Naive B cell (primary cell): ENCODE measurements at regions not wholly inside any gene's neighbourhood (a gene's known extent, or its start where the extent isn't known, plus 50 kb on each side); places are given as distances from the start of the nearest gene placed in this dataset.

ENCODE experiments used
- ATAC-seq, 2 donors: fragments of 150-1000 bp; cut with Tn5 transposase; 2 replicates each; pipeline ENCODE4 v1.10.0; 2021; ENCODE audit warnings: low read depth in 2 of 2, mild to moderate bottlenecking in 2 of 2, moderate library complexity in 2 of 2
- DNase-seq: peaks from one replicate; pipeline ENCODE4 v3.0.0; 2022
- H3K27ac Mint-ChIP-seq, 6 donors: one replicate each; pipeline ENCODE4 v1.8.0; 2020 to 2022; ENCODE audit warnings: mild to moderate bottlenecking in 6 of 6, mixed read lengths in 6 of 6, moderate library complexity in 5 of 6, inconsistent platforms in 2 of 6
- H3K27me3 Mint-ChIP-seq, 3 donors: one replicate each; pipeline ENCODE4 v1.8.0; 2021 to 2022; ENCODE audit warnings: mixed read lengths in 3 of 3, mild to moderate bottlenecking in 1 of 3
- H3K36me3 Mint-ChIP-seq, 2 donors: one replicate each; pipeline ENCODE4 v1.8.0; 2020 to 2022; ENCODE audit warnings: mixed read lengths in 2 of 2, inconsistent platforms in 1 of 2, mild to moderate bottlenecking in 1 of 2
- H3K4me1 Mint-ChIP-seq, 3 donors: one replicate each; pipeline ENCODE4 v1.8.0; 2020 to 2022; ENCODE audit warnings: mixed read lengths in 3 of 3, inconsistent platforms in 1 of 3, mild to moderate bottlenecking in 1 of 3, moderate library complexity in 1 of 3
- H3K4me3 Mint-ChIP-seq, 8 donors: one replicate each; pipeline ENCODE4 v1.8.0; 2020 to 2022; ENCODE audit warnings: mild to moderate bottlenecking in 8 of 8, mixed read lengths in 8 of 8, moderate library complexity in 8 of 8, inconsistent platforms in 2 of 8
- H3K9me3 Mint-ChIP-seq, 7 donors: one replicate each; pipeline ENCODE4 v1.8.0; 2020 to 2022; ENCODE audit warnings: mixed read lengths in 7 of 7, mild to moderate bottlenecking in 5 of 7, inconsistent platforms in 2 of 7, moderate library complexity in 1 of 7

GRCh38 chr20:11452326-11452725 is 465.4 kb upstream of the BTBD3 start:
- no peak for DNase-seq
- ATAC-seq, result no peak
- H3K4me3 Mint-ChIP-seq, result no peak overlapping the region
- H3K4me1 Mint-ChIP-seq, result no peaks in the 10 kb centered on the region
- peaks cover 0 to 9% (median 4%) of the 10 kb centered on the region in 7 donors for H3K9me3 Mint-ChIP-seq
- H3K27me3 Mint-ChIP-seq, result no peaks in the 10 kb centered on the region
- no peaks in the 10 kb centered on the region for H3K36me3 Mint-ChIP-seq
- no peak overlapping the region for H3K27ac Mint-ChIP-seq

GRCh38 chr20:11453430-11453829 is 464.3 kb upstream of the BTBD3 start:
- Mint-ChIP-seq H3K4me3 (no peak overlapping the region), H3K4me1 (no peaks in the 10 kb centered on the region), H3K27ac (no peak overlapping the region), H3K9me3 (peaks cover 0 to 9% (median 4%) of the 10 kb centered on the region in 7 donors), H3K27me3 (peaks cover 0 to 3% (median 0%) of the 10 kb centered on the region in 3 donors), H3K36me3 (no peaks in the 10 kb centered on the region)
- DNase-seq (no peak), ATAC-seq (no peak)

- Mint-ChIP-seq H3K27ac (no peak overlapping the region), H3K36me3 (no peaks in the 10 kb centered on the region), H3K4me3 (no peak overlapping the region), H3K4me1 (no peaks in the 10 kb centered on the region), H3K9me3 (peaks cover 0 to 9% (median 2%) of the 10 kb centered on the region in 7 donors), H3K27me3 (peaks cover 0 to 3% (median 0%) of the 10 kb centered on the region in 3 donors)
- ATAC-seq (no peak), DNase-seq (no peak)
Observed at GRCh38 chr20:11454966-11455799, 462.5 kb upstream of the BTBD3 start.

DNA sequence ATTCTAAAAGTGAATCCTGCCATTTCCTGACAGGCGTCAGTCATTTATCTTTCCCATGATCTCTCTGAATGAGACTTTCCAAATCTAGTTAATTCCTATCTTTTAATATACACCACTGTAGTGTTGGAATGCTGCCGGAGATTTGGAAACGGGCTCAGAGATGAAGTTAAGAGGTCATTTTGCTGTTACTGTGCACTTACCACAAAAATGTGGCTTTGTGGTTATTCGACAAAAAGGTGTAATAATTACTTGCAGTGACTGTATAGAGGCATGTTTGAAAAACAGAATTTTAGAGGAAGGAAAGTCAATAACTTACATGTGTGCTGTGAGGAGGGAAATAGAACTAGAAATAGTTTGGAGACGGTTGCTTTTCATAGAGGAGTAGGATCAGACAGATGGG is 460.2 kb upstream of the BTBD3 start:
- H3K4me3 Mint-ChIP-seq, result no peak overlapping the region
- H3K36me3 Mint-ChIP-seq, result no peaks in the 10 kb centered on the region
- H3K9me3 Mint-ChIP-seq, result peaks cover 0 to 8% (median 2%) of the 10 kb centered on the region in 7 donors
- no peaks in the 10 kb centered on the region for H3K4me1 Mint-ChIP-seq
- no peak for ATAC-seq
- no peak for DNase-seq
- peaks cover 0 to 3% (median 0%) of the 10 kb centered on the region in 3 donors for H3K27me3 Mint-ChIP-seq
- no peak overlapping the region for H3K27ac Mint-ChIP-seq

- no peak for ATAC-seq
- Mint-ChIP-seq H3K36me3 (no peaks in the 10 kb centered on the region), H3K4me1 (no peaks in the 10 kb centered on the region), H3K9me3 (peaks cover 0 to 5% (median 2%) of the 10 kb centered on the region in 7 donors), H3K4me3 (no peak overlapping the region), H3K27ac (no peak overlapping the region), H3K27me3 (peaks cover 0 to 3% (median 0%) of the 10 kb centered on the region in 3 donors)
- DNase-seq, result no peak
Observed at GRCh38 chr20:11459090-11459890, 458.4 kb upstream of the BTBD3 start.

GRCh38 chr20:11467436-11467835 is 450.3 kb upstream of the BTBD3 start:
- Mint-ChIP-seq H3K27me3 (no peaks in the 10 kb centered on the region), H3K4me1 (no peaks in the 10 kb centered on the region), H3K27ac (no peak overlapping the region), H3K4me3 (no peak overlapping the region), H3K36me3 (no peaks in the 10 kb centered on the region), H3K9me3 (peaks cover 0 to 11% (median 2%) of the 10 kb centered on the region in 7 donors)
- ATAC-seq (no peak), DNase-seq (no peak)

- no peak for DNase-seq
- Mint-ChIP-seq H3K36me3 (no peaks in the 10 kb centered on the region), H3K9me3 (peaks cover 0 to 11% (median 2%) of the 10 kb centered on the region in 7 donors), H3K27me3 (peaks cover 0 to 2% (median 0%) of the 10 kb centered on the region in 3 donors), H3K4me3 (no peak overlapping the region), H3K27ac (peak overlapping the region in 1 of 6 donors; percentile 21), H3K4me1 (no peaks in the 10 kb centered on the region)
- ATAC-seq, result no peak
Observed at GRCh38 chr20:11468880-11469279, 448.8 kb upstream of the BTBD3 start.

GRCh38 chr20:11469795-11470435 is 447.8 kb upstream of the BTBD3 start:
- Mint-ChIP-seq H3K36me3 (no peaks in the 10 kb centered on the region), H3K9me3 (peaks cover 0 to 11% (median under 1%) of the 10 kb centered on the region in 7 donors), H3K4me1 (no peaks in the 10 kb centered on the region), H3K27ac (no peak overlapping the region), H3K27me3 (peaks cover 0 to 6% (median 0%) of the 10 kb centered on the region in 3 donors), H3K4me3 (no peak overlapping the region)
- no peak for ATAC-seq
- DNase-seq, result no peak

DNA sequence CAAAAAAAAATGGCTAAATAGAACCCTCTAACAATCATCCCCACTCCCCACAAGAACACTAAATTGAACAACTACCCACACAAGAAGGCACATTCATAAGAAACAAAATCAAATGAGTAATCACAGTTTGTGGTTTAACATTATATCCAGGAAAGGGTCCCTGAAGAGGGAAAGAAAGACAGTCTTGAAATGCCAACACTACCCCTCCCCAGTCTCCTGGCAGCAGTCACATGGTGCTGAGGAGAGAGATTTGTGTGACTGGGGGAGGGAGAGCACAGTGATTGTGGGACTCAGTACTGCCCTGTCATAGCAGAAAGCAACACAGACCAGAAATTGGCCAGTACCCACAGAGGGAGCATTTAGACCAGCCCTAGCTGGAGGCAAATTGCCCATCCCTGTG is 443.7 kb upstream of the BTBD3 start:
- Mint-ChIP-seq H3K27me3 (peaks cover 0 to 6% (median 0%) of the 10 kb centered on the region in 3 donors), H3K4me3 (no peak overlapping the region), H3K36me3 (no peaks in the 10 kb centered on the region), H3K27ac (no peak overlapping the region), H3K9me3 (peaks cover 1 to 15% (median 4%) of the 10 kb centered on the region in 7 donors), H3K4me1 (no peaks in the 10 kb centered on the region)
- DNase-seq (no peak), ATAC-seq (no peak)

GRCh38 chr20:11483697-11484096 is 434.0 kb upstream of the BTBD3 start:
- no peak for ATAC-seq
- no peaks in the 10 kb centered on the region for H3K36me3 Mint-ChIP-seq
- no peak overlapping the region for H3K27ac Mint-ChIP-seq

GRCh38 chr20:11484479-11484878 is 433.2 kb upstream of the BTBD3 start:
- no peaks in the 10 kb centered on the region for H3K36me3 Mint-ChIP-seq
- peaks cover 0 to 2% (median 0%) of the 10 kb centered on the region in 7 donors for H3K9me3 Mint-ChIP-seq
- H3K27me3 Mint-ChIP-seq, result no peaks in the 10 kb centered on the region

More at GRCh38 chr20:11483697-11484096, 434.0 kb upstream of the BTBD3 start:
- Mint-ChIP-seq H3K9me3 (peaks cover 0 to 3% (median 0%) of the 10 kb centered on the region in 7 donors), H3K27me3 (no peaks in the 10 kb centered on the region), H3K4me1 (no peaks in the 10 kb centered on the region), H3K4me3 (no peak overlapping the region)
- DNase-seq, result no peak

DNA sequence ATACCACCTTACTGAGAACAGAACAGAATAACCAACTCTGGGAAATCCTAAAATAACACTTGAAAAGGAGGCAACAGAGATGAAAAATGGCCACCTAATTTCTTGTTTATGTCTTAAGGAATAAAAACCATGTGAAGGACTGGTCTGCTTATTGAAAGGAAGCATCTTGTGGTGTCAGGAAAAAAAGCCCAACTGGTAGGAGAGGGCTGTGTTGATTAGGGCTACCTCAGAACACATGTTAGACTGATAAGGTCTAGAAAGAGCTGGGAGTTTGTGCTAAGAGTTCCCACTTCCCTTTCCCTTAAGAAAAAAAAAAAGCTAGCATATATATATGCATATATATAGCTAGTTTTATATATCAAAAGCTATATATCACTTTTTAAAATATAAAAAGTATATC is 425.3 kb upstream of the BTBD3 start:
- Mint-ChIP-seq H3K9me3 (peaks cover 0 to 3% (median 0%) of the 10 kb centered on the region in 7 donors), H3K4me3 (no peak overlapping the region), H3K4me1 (no peaks in the 10 kb centered on the region), H3K27me3 (no peaks in the 10 kb centered on the region), H3K27ac (no peak overlapping the region), H3K36me3 (no peaks in the 10 kb centered on the region)
- DNase-seq (no peak), ATAC-seq (no peak)

More at GRCh38 chr20:11484479-11484878, 433.2 kb upstream of the BTBD3 start:
- H3K4me3 Mint-ChIP-seq, result no peak overlapping the region
- ATAC-seq, result no peak
- no peaks in the 10 kb centered on the region for H3K4me1 Mint-ChIP-seq
- no peak overlapping the region for H3K27ac Mint-ChIP-seq
- DNase-seq, result no peak

DNA sequence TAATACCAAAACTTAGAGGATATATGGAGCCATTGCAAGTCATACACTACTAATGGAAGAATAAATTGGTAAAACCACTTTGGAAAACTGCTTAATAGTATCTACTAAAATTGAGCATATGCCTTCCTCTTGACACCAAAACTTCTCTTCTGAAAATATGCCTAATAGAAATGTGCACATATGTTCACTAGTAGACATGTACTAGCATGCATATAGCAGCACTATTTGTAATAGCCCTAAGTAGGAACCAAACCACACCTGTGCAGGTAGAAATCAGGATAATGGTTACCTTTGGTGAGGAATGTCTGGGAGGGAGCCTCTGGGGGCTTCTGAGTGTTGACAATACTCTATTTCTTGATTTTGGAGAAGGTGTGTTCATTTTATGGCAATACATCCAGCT is 424.8 kb upstream of the BTBD3 start:
- DNase-seq (no peak), ATAC-seq (no peak)
- Mint-ChIP-seq H3K27me3 (no peaks in the 10 kb centered on the region), H3K4me3 (no peak overlapping the region), H3K9me3 (peaks cover 0 to 3% (median 0%) of the 10 kb centered on the region in 7 donors), H3K27ac (no peak overlapping the region), H3K4me1 (no peaks in the 10 kb centered on the region), H3K36me3 (no peaks in the 10 kb centered on the region)
